NCI-H345 (cell line): ENCODE measurements at regions not wholly inside any gene's neighbourhood (a gene's known extent, or its start where the extent isn't known, plus 50 kb on each side); places are given as distances from the start of the nearest gene placed in this dataset.
"Not testable (repeated sequence)": the region's sequence is repeated elsewhere in the genome, so short reads cannot be mapped to it uniquely, and the experiment has no call there.

Source experiments
- DNase-seq: peaks from one replicate; lab custom pipeline; 2025; lab: John Stamatoyannopoulos, UW

DNA sequence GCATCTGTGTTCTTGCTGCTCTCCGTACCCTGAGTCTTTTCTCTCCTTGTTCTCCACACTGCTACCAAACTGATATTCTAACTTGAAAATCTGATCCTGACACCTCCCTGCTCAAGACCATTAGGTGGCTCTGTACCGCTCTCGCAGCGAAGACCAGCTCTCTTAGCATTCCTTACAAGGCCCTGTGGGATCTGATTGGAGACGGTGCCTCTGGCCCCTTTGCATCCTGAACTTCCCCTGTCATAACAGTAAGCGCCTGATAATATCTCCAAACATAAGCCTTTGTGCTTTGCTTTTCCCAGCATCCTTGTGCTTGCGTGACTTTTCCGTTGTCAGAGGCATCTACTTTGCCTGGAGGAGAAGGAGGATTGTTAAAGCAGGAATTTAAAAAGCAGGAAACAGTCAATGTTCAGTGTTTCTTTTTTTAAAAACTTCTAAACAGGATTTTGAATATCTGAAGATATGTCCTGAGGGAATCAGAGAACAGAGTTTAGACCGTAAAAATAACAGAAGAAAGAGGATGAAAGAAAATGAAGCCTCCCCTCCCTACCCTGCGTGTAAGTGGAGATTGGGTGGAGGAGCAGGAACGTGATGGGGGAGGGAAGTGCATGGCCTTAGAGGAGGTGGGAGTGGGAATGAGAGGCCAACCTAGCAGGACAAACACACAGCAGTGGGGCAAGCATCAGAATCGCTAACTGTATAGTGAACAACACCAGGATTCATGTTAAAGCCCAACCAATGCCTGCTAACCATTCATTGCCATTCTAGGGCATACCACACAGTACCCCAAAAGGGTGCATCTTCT lies 89.2 kb upstream of the STMND1 start:
- DNase-seq = no peak

DNA sequence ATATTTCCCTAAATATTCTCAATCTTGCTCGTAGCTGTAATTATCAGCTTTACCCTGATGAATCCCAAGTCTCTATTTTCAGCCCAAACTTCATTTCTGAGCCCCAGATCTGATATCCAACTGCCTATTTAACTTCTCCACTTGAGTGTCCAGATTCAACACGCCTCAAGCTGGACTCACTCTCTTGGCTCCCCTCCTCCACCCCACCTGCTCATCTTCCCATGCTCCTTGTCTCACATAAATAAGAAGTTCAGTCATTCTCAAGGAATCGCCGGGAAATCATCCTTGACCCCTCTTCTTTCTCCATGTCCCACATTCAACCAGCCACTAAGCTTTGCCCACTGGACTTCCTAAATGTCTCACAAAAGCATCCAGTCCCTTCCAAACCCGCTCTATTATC lies 89.9 kb upstream of the STMND1 start:
- no peak for DNase-seq

DNA sequence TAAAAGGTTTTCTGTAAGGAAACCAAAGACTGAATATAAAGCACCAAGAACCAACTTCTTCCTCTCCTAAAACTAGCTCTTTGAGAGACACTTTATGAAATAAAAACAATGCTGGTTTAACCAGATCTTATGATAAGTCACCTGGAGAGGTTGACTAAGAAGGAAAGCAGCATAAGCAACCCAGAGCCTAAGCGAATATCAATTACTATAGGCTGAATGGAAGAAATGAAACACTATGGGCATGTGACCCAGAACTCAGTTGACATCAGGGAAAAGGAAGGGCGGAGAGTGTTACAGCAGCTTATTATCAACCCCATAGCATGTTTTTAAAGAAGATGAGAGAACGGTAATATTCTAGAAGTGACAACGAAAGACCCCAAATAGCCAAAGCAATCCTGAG lies 94.1 kb upstream of the STMND1 start:
- no peak for DNase-seq

DNA sequence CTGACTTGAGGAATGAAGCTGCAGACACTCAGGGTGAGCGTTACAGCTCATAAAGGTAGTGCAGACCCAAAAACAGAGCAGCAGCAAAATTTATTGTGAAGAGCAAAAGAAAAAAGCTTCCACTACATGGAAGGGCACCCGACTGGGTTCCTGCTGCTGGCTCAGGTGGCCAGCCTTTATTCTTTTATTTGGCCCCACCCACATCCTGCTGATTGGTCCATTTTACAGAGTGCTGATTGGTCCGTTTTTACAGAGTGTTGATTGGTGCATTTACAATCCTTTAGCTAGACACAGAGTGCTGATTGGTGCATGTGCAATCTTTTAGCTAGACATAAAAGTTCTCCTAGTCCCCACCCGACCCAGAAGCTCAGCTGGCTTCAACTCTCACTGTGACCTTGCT lies 95.3 kb upstream of the STMND1 start:
- no peak for DNase-seq

DNA sequence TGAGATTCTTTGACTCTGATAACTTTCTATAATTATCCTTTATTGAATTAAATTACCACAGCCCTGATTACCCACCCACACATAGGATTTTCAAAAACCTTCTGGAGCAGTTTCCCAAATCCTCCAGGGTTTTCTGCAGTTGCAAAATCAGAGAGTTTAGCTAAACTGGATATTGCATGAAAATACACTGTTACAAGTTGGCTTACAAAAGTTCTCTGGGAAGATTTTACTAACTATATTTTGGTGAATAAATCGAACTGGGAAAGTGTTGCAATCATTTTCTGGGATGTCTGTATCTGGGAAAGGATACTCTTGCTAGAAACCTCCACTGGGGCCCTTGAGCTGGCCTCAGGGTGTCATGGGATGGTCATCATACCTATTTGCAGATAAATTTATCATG lies 97.6 kb upstream of the STMND1 start:
- DNase-seq = no peak

DNA sequence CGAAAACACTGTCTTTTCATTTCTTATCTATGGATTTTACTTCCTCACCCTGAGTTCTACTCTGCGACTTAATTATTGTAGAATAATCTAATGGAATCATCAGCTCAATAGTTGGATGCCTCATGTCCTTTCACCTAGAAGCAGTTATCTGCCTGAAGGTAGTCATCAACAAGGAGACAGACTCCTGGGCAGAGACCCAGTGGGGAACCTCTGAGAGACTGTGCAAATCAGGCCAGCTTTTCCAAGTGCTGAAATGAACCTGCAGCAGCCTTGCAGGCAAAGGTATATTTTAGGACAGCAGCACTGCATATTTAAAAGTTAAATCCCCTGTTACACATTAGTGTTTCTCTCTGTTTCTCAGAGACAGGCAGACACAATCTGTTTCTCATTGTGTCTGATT lies 99.7 kb upstream of the STMND1 start:
- no peak for DNase-seq

DNA sequence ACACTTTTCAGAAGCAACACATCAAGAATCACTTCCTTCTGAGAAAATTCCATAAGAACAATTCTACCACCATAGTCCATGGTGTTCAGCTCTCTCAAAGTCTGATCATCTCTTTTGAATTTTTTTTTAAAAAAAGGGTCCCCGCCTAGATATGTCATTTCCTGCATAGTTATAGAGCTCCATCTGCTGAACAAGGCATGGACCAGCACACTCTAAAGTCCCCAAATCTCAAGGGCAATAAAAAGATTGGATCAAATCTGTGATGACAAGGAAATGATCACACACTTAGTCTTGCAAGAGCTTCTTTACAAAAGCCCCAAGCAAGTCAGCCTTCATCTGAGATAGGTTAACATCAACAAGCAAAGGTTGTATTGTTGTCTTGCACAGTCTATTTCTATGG lies 100.7 kb upstream of the STMND1 start:
- no peak for DNase-seq

DNA sequence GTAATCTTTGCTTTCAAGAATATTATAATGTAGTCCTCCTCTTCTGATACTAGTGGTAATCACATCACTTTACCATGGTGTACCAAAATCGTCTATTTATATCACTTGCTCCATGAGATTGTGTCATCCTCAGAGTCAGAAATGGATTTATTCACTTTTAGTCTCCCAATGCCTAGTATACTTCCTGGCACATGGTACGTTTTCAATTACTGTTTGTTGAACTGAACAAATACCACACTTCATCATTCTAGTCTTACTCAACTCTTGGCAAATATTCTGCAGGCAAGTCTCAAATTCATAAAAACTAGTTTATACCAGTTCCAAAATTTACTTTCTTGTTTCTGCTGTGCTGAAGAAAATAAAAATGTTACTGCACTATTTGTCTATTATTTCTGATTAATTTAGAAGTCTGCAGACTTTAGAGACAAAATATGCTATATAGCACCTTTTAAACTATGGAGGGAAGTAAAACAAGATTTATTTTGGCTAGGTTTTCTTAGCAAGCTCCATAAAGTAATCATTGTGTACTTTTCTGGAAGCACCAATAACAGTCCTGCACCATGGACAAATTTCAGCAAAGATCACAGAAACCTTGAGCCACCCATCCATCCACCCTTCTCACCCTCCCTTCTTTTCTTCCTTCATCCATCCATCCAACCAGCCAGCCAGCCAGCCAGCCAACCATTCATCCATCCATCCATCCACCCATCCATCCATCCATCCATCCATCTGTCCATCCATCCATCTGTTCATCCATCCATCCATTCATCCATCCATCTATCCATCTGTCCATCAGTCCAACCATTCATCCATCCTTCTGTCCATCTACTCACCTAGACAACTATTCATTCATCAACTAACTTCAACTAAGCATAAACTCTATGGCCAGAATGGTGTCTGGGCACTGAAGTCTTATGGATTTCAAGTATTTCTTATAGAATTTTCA lies 102.1 kb upstream of the STMND1 start:
- DNase-seq = no peak

DNA sequence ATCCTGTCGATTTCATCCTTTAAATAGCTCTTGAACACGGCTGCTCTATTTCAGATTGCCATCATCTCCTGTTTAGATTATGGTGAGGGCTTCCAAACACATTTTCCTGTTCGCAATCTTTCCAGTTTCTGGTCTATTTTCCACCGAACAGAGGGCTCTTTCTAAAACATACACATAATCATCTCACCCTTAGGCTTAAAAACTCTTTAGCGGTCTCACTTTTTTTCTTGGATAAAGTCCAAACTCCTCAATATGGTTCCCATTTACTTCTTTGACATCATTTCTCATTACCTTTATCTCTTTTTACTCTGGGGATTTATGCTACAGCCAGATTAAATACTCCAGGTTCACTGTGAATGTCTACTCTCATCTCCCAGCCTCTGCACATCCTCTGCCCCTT lies 103.4 kb upstream of the STMND1 start:
- DNase-seq = no peak

DNA sequence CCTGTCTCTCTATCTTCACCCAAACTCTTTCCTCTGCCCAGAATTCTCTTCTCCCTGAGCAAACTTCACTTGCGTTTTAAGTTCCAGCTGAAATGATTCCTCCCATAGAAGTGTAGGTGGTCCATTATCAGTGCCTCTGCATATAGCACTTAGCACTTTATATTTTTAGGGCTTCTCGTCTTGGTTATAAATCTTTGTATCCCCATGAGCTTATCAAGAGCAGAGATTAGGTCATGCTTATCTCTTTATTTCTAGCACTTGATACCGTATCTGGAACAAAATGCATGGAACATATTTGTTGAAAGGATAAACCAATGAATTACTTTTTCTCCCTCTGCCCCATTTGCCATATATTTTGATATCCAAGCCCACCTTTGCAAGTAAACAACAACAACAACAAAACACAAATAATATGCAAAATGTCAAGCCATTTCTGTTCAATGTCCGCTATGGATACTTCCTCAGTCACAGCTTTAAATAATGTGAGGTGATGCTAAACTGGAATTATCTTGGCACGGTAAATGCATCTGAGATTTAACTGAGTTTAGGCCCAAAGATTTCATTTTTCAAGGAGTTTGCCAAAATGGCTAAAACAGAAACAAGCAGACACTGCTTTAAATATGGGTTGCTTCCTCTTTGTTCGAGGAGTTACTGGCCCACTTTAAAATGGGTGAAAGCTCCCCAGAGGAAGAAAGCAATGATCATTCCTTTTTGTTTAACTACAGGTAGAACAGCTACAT lies 106.2 kb upstream of the STMND1 start:
- DNase-seq = no peak

DNA sequence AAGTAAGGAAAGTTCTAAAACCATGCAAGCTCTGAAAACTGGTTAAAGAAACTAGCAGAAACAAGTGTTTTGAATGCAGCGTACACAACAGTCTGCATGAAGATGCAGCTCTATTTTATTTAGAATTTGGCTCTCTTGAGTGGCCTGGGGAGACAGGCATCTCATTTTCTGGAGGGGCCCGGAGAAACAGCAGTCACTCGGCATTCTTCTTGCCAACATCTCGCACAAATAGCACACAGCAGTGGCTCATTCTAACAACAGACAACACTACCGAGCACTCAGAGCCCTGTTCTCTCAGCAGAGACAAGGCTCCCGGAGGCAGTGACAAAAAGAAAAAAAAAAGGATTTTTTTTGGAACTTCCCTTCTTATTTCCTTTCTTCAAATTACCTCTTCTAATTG lies 108.5 kb upstream of the STMND1 start:
- no peak for DNase-seq

DNA sequence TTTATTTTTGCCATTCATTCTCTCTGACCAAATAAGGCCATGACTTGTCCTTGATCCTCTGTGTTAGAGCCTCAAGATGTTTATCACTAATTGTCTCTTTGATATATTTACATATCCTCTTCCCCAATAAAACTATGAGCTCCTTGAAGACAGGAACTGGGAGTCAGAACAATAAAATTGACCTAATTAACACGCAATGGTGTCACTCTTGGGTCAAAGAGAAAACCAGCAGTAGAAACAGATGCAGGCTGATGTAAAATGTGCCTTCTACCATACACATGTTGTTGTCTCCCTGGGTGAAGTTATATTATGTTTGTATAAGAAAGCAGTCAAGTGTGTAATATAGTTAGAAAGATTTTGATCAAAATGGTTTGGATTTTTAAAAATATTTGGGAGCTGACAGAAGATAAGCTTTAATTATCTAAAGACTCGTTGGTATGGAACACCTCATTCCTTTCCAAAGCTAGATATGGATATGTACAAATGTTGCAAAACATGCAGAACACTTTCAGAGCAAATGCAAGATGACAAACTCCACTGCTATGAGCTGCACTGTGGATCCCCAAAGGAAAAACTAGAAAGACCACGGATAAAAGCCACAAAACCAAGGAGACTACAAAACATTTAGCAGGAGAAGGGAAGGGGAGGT lies 109.7 kb upstream of the STMND1 start:
- DNase-seq = no peak

DNA sequence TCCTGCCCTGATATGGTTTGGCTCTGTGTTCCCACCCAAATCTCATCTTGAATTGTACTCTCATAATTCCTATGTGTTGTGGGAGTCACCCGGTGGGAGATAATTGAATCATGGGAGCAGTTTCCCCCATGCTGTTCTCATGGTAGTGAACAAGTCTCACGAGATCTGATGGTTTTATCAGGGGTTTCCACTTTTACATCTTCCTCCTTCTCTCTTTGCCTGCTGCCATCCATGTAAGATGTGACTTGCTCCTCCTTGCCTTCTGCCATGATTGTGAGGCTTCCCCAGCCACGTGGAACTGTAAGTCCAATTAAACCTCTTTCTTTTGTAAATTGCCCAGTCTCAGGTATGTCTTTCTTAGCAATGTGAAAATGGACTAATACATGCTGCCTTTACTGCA lies 111.9 kb upstream of the STMND1 start:
- not testable (repeated sequence) for DNase-seq

DNA sequence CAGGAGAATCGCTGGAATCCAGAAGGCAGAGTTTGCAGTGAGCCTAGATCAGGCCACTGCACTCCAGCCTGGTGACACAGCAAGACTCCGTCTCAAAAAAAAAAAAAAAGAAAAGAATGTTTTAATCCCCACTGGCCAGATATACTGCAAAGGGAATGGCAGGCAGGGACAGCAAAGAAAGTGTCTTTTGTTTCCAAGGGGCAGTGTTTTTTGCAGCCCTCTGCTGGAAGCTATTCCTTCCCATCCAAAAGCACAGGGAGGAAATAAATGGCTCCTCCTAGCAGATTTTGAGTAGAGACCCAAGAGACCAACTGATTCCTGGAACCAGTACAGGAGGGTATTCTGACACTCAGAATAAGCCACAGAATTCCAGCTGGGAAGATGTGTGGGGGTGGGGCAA lies 112.5 kb upstream of the STMND1 start:
- DNase-seq = no peak

DNA sequence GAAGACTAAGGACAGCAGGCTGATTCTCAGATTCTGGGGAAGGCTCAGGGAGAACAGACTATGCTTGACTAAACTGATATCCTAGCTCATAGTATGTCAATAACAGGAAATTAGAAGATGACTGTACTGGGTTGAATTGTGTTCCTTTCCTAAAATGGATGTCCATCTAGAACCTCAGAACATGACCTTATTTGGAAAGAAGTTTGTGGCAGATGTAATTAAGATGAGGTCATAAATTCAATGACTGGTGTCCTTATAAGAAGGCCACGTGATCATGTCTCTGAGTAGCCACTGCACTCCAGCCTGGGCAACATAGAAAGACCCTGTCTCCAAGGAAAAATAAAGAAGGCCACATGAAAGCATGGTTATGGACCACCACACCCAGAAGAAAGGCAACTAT lies 113.9 kb upstream of the STMND1 start:
- no peak for DNase-seq

DNA sequence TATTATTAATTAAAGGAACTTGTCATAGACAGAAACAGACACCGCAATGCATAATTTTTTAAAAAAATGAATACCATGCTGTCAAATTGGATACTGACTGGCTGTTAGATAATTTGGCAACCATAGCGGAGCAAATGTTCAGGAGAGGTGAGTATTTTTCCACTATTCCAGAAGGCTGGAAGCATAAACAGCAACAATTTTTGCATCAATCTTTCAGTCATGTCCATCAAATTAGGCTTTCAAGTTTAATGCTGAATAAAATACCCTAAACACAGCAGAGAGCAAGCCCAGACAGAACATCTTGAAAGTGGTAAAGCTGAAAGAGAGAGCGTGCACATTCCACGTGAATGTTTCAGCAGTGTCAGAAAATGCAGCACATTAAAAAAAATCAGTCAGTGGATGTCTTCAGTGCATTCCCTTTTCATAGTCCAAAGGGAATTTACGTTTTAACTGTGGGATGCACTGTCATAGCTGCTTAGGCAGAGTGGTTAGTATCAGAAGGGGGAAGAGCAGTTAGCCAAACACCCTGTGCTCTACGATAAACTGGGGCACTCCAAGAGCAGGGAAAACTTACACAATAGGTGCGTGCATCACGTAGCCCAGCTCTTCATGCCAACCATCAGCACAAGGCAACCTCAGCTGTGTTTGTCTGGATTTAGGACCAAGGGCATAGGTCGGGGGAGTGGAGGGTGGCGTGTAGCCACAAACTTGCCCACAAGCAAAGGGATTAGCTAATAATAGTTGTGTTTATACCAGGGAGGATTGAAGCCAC lies 116.2 kb upstream of the STMND1 start:
- DNase-seq = no peak

DNA sequence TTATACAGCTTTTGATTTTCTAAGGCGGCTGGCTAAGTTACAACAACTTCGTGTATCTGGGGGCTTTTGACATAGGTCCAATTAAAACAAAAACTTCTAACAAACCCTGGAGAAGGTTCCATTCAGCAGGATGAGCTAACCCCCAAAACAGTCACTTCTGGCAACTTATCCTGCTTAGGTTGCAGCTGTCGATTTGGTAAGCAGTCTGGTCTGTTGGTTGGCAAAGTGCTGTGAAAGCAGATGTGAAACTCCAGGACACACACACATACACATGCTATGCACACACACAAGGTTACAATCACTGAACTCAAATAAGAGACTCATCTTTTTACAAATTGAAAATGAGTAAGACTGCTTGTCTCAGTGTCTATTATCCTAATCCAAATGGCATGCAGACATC lies 119.0 kb upstream of the STMND1 start:
- DNase-seq = no peak

DNA sequence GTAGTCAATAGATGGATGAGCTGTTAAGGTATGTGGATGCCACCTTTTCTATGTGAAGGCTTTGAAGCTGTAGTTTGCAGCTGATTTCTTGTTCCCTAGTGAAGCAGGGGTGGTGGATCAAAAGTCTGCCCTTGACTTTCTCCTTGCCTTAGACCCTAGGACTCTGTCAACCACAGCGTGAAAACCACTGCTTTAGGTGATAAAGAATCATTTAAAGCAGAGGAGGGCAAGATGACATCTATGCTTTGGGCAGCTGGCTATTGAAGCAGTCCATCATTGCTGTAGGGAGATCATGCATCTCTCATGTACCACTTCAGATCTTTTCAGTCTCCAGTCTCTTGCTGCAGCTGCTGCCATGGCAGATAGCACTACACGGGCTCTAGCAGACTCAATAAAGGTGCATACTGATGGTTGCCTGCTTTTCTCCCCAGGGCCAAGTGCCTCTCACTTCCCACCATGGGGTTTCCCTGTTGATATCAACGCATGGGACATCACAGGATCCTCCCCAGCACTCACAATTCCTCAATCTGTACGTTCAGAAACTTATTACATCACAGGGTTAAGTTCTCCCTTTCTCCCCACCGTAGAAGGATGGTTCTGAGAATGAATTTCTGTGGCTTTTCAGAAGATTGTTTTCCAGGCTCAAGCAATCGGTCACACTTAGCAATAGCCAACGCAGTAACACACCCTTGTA lies 122.0 kb upstream of the STMND1 start:
- no peak for DNase-seq

DNA sequence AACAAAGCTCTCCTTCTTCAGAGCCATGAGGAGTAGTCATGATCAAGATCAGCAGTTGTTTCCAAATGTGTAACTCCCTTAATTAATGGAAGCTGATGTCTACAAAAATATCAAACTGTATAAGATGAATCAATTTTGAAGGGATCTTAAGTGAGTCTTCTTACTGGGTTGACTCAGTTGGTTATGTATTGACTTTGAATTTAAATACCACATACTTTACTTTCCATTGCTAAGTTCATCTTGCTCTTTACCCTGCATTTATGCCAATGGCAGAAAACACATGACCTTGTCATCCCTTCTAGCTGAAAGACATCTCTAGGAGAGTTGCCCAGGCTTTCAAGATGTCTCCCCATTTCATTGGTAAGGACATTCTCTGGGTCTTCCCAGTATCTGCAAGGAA lies 123.2 kb upstream of the STMND1 start:
- DNase-seq = no peak

DNA sequence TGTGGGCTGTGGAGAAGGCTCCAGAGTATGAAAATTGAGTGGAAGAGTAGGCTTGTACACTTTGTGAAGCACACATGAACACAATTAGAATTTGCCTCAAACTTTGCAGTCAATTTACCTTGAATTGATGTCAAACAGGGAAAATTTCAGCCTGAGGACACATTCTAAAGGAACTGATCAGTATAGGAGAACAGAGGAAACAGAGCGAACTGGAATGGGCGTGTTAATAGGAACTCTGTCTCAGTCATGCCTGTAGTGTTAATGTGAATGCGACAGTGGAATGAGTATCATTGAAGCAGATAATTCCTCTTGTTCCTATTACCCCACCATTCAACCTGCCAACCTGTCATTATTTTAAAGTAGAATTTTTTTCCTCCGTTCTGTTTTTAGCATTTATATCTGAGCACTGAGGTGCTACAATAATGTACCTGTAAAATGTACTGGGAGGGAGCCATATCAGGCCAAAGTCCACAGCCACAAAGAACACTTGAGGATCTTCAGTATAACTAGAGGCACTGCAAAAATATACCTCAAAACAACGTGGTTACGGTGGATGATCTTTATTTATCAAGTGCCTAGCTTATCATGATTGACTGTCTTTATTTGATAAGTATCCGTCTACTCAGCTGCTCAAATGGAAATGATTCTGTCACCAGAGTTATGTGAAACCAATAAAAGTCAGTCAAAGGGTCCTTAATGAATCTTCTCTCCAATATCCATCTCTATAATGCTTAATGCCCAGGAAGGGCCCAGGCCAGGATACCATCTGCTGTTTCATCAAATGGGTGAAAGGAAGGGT lies 125.3 kb upstream of the STMND1 start:
- DNase-seq = no peak
